HAP-1 (cell line): ENCODE measurements at regions not wholly inside any gene's neighbourhood (a gene's known extent, or its start where the extent isn't known, plus 50 kb on each side); places are given as distances from the start of the nearest gene placed in this dataset.

Source experiments
- DNase-seq, 2 experiments: peaks; one replicate each; pipeline ENCODE4 v3.0.0-alpha.2; 2016 to 2020; ENCODE audit warnings: low spot score in 2 of 2
- H3K27me3 ChIP-seq: fragments of 250-450 bp; sonication (Bioruptor Pico); 2 replicates; pipeline ENCODE4 v1.5.1; 2020; ENCODE audit warnings: low read depth, mild to moderate bottlenecking, moderate library complexity
- H3K36me3 ChIP-seq: fragments of 250-450 bp; sonication (Bioruptor Pico); replicated peaks from 2 replicates; pipeline ENCODE4 v1.5.1; 2020; ENCODE audit warnings: mild to moderate bottlenecking
- H3K4me1 ChIP-seq: fragments of 250-450 bp; sonication (Bioruptor Pico); 2 replicates; pipeline ENCODE4 v1.5.1; 2020; ENCODE audit warnings: mild to moderate bottlenecking
- H3K4me3 ChIP-seq: fragments of 250-450 bp; sonication (Bioruptor Pico); 2 replicates; pipeline ENCODE4 v1.5.1; 2020; ENCODE audit warnings: mild to moderate bottlenecking, moderate library complexity
- H3K9me3 ChIP-seq: fragments of 250-450 bp; sonication (Bioruptor Pico); 2 replicates; pipeline ENCODE4 v1.5.1; 2020; ENCODE audit warnings: mild to moderate bottlenecking, moderate library complexity
- in situ Hi-C: fragments of 300-500 bp; cut with MboI; formaldehyde crosslinking; loops from 3 replicates; pipeline ENCODE4 v1.14.3; 2020; ENCODE audit warnings: low sequenced_read_pairs, inconsistent platforms, mixed read lengths

- in situ Hi-C loops, result no loop called here
- Histone ChIP-seq H3K4me3 (no peak overlapping the region), H3K4me1 (peaks cover 14% of the 10 kb centered on the region), H3K27me3 (no peaks in the 10 kb centered on the region), H3K36me3 (no peaks in the 10 kb centered on the region), H3K9me3 (no peaks in the 10 kb centered on the region)
- DNase-seq, result no peak
Observed at GRCh38 chr10:91054325-91054724, 133.4 kb upstream of the ANKRD1 start.

GRCh38 chr10:91061187-91061586, 140.3 kb upstream of the ANKRD1 start:
- no peak for DNase-seq
- in situ Hi-C loops, result no loop called here

GRCh38 chr10:91061608-91062007, 140.7 kb upstream of the ANKRD1 start:
- no peaks in the 10 kb centered on the region for H3K36me3 ChIP-seq
- H3K9me3 ChIP-seq, result no peaks in the 10 kb centered on the region
- in situ Hi-C loops, result no loop called here
- no peak overlapping the region for H3K4me3 ChIP-seq
- no peaks in the 10 kb centered on the region for H3K4me1 ChIP-seq
- DNase-seq, result no peak
- no peaks in the 10 kb centered on the region for H3K27me3 ChIP-seq

More at GRCh38 chr10:91061187-91061586, 140.3 kb upstream of the ANKRD1 start:
- Histone ChIP-seq H3K9me3 (no peaks in the 10 kb centered on the region), H3K4me1 (no peaks in the 10 kb centered on the region), H3K27me3 (no peaks in the 10 kb centered on the region), H3K4me3 (no peak overlapping the region), H3K36me3 (no peaks in the 10 kb centered on the region)

GRCh38 chr10:91062091-91062490, 141.2 kb upstream of the ANKRD1 start:
- no peaks in the 10 kb centered on the region for H3K4me1 ChIP-seq
- no peaks in the 10 kb centered on the region for H3K27me3 ChIP-seq
- in situ Hi-C loops, result no loop called here
- DNase-seq, result no peak
- H3K4me3 ChIP-seq, result no peak overlapping the region
- H3K9me3 ChIP-seq, result no peaks in the 10 kb centered on the region
- no peaks in the 10 kb centered on the region for H3K36me3 ChIP-seq

- Histone ChIP-seq H3K36me3 (no peaks in the 10 kb centered on the region), H3K4me1 (peaks cover 8% of the 10 kb centered on the region), H3K4me3 (no peak overlapping the region), H3K9me3 (no peaks in the 10 kb centered on the region), H3K27me3 (no peaks in the 10 kb centered on the region)
- in situ Hi-C loops, result no loop called here
- DNase-seq, result no peak
Observed at GRCh38 chr10:91071786-91072185, 148.7 kb upstream of the PCGF5 start.

GRCh38 chr10:91073286-91073979, 147.0 kb upstream of the PCGF5 start:
- DNase-seq, result no peak
- Histone ChIP-seq H3K4me3 (no peak overlapping the region), H3K4me1 (peaks cover 8% of the 10 kb centered on the region), H3K36me3 (no peaks in the 10 kb centered on the region), H3K27me3 (peaks cover 5% of the 10 kb centered on the region; the same call in 1 of the 2 replicates), H3K9me3 (no peaks in the 10 kb centered on the region)
- in situ Hi-C loops, result no loop called here

- in situ Hi-C loops, result no loop called here
Observed at GRCh38 chr10:91076991-91077548, 143.4 kb upstream of the PCGF5 start.

GRCh38 chr10:91077549-91078071, 142.9 kb upstream of the PCGF5 start:
- in situ Hi-C loops, result no loop called here
- Histone ChIP-seq H3K4me1 (peaks cover 8% of the 10 kb centered on the region), H3K9me3 (no peaks in the 10 kb centered on the region), H3K36me3 (no peaks in the 10 kb centered on the region), H3K4me3 (no peak overlapping the region), H3K27me3 (peaks cover 14% of the 10 kb centered on the region; the same call in 1 of the 2 replicates)
- DNase-seq, result no peak

More at GRCh38 chr10:91076991-91077548, 143.4 kb upstream of the PCGF5 start:
- Histone ChIP-seq H3K4me1 (peaks cover 8% of the 10 kb centered on the region), H3K4me3 (no peak overlapping the region), H3K27me3 (peaks cover 14% of the 10 kb centered on the region; the same call in 1 of the 2 replicates), H3K36me3 (no peaks in the 10 kb centered on the region), H3K9me3 (no peaks in the 10 kb centered on the region)
- no peak for DNase-seq

- H3K36me3 ChIP-seq, result no peaks in the 10 kb centered on the region
- H3K4me1 ChIP-seq, result no peaks in the 10 kb centered on the region
- no peak for DNase-seq
- in situ Hi-C loops, result no loop called here
- peaks cover 14% of the 10 kb centered on the region; the same call in 1 of the 2 replicates for H3K27me3 ChIP-seq
- no peaks in the 10 kb centered on the region for H3K9me3 ChIP-seq
- H3K4me3 ChIP-seq, result no peak overlapping the region
Observed at GRCh38 chr10:91080776-91081175, 139.7 kb upstream of the PCGF5 start.

- DNase-seq, result no peak
- Histone ChIP-seq H3K36me3 (no peaks in the 10 kb centered on the region), H3K4me1 (no peaks in the 10 kb centered on the region), H3K27me3 (peaks cover 14% of the 10 kb centered on the region; the same call in 1 of the 2 replicates), H3K4me3 (no peak overlapping the region), H3K9me3 (no peaks in the 10 kb centered on the region)
- in situ Hi-C loops, result no loop called here
Observed at GRCh38 chr10:91082447-91082846, 138.0 kb upstream of the PCGF5 start.

- Histone ChIP-seq H3K4me1 (peaks cover 13% of the 10 kb centered on the region), H3K36me3 (no peaks in the 10 kb centered on the region), H3K9me3 (no peaks in the 10 kb centered on the region), H3K4me3 (no peak overlapping the region), H3K27me3 (no peaks in the 10 kb centered on the region)
- DNase-seq, result peak in 1 of 2 experiments; percentile 29
- in situ Hi-C loops, result no loop called here
Observed at GRCh38 chr10:91088300-91089140, 131.9 kb upstream of the PCGF5 start.

GRCh38 chr10:91090761-91091529, 129.5 kb upstream of the PCGF5 start:
- H3K9me3 ChIP-seq, result no peaks in the 10 kb centered on the region
- in situ Hi-C loops, result no loop called here
- no peaks in the 10 kb centered on the region for H3K36me3 ChIP-seq
- no peak overlapping the region for H3K4me3 ChIP-seq
- DNase-seq, result peak; percentile 56 to 83
- H3K4me1 ChIP-seq, result peaks cover 13% of the 10 kb centered on the region
- H3K27me3 ChIP-seq, result no peaks in the 10 kb centered on the region

- H3K27me3 ChIP-seq, result no peaks in the 10 kb centered on the region
- no peaks in the 10 kb centered on the region for H3K36me3 ChIP-seq
- H3K4me1 ChIP-seq, result peaks cover 13% of the 10 kb centered on the region
- H3K4me3 ChIP-seq, result no peak overlapping the region
- DNase-seq, result no peak
- in situ Hi-C loops, result no loop called here
- no peaks in the 10 kb centered on the region for H3K9me3 ChIP-seq
Observed at GRCh38 chr10:91091780-91092179, 128.7 kb upstream of the PCGF5 start.
